HG02938 (cell line): ENCODE measurements at regions not wholly inside any gene's neighbourhood (a gene's known extent, or its start where the extent isn't known, plus 50 kb on each side); places are given as distances from the start of the nearest gene placed in this dataset.

Experiments used
- ATAC-seq: cut with Tn5 transposase; IDR thresholded peaks from one replicate; pipeline ENCODE4 v1.9.1; 2021; ENCODE audit warnings: mild to moderate bottlenecking, moderate library complexity; ENCODE audit not compliant: unreplicated experiment

GRCh38 chr14:29102266-29102665 lies 335.7 kb downstream of the FOXG1 start:
- no peak for ATAC-seq

- ATAC-seq = no peak
Observed at GRCh38 chr14:29102996-29103395, 336.4 kb downstream of the FOXG1 start.

GRCh38 chr14:29108908-29109307 lies 342.3 kb downstream of the FOXG1 start:
- no peak for ATAC-seq

GRCh38 chr14:29109589-29109988 lies 343.0 kb downstream of the FOXG1 start:
- no peak for ATAC-seq

GRCh38 chr14:29111554-29111953 lies 345.0 kb downstream of the FOXG1 start:
- no peak for ATAC-seq

GRCh38 chr14:29123017-29123416 lies 356.4 kb downstream of the FOXG1 start:
- ATAC-seq = no peak

- no peak for ATAC-seq
Observed at GRCh38 chr14:29126361-29126760, 359.8 kb downstream of the FOXG1 start.

GRCh38 chr14:29126865-29127264 lies 360.3 kb downstream of the FOXG1 start:
- ATAC-seq = no peak

- no peak for ATAC-seq
Observed at GRCh38 chr14:29140016-29140415, 373.4 kb downstream of the FOXG1 start.

- ATAC-seq = no peak
Observed at GRCh38 chr14:29144621-29145020, 378.0 kb downstream of the FOXG1 start.

GRCh38 chr14:29148221-29148620 lies 381.6 kb downstream of the FOXG1 start:
- ATAC-seq = no peak

GRCh38 chr14:29149798-29150197 lies 383.2 kb downstream of the FOXG1 start:
- ATAC-seq = no peak

- ATAC-seq = no peak
Observed at GRCh38 chr14:29150659-29151058, 384.1 kb downstream of the FOXG1 start.

GRCh38 chr14:29156096-29156495 lies 389.5 kb downstream of the FOXG1 start:
- no peak for ATAC-seq

- ATAC-seq = no peak
Observed at GRCh38 chr14:29161593-29161992, 395.0 kb downstream of the FOXG1 start.

- ATAC-seq = no peak
Observed at GRCh38 chr14:29163109-29163508, 396.5 kb downstream of the FOXG1 start.

GRCh38 chr14:29165431-29165830 lies 398.8 kb downstream of the FOXG1 start:
- ATAC-seq = no peak

- no peak for ATAC-seq
Observed at GRCh38 chr14:29166507-29166906, 399.9 kb downstream of the FOXG1 start.

- ATAC-seq = no peak
Observed at GRCh38 chr14:29168149-29168548, 401.6 kb downstream of the FOXG1 start.

GRCh38 chr14:29169408-29169807 lies 402.8 kb downstream of the FOXG1 start:
- no peak for ATAC-seq

GRCh38 chr14:29175706-29176105 lies 409.1 kb downstream of the FOXG1 start:
- ATAC-seq = no peak

GRCh38 chr14:29176876-29177275 lies 410.3 kb downstream of the FOXG1 start:
- ATAC-seq = no peak

GRCh38 chr14:29178971-29179370 lies 412.4 kb downstream of the FOXG1 start:
- ATAC-seq = no peak

- no peak for ATAC-seq
Observed at GRCh38 chr14:29191092-29191491, 424.5 kb downstream of the FOXG1 start.
